Ascending aorta (tissue), 2 donors: ENCODE measurements at regions not wholly inside any gene's neighbourhood (a gene's known extent, or its start where the extent isn't known, plus 50 kb on each side); places are given as distances from the start of the nearest gene placed in this dataset.

Experiments
- DNase-seq, 2 donors: peaks; one replicate each; pipeline ENCODE4 v3.0.0-alpha.2; 2019; ENCODE audit warnings: low spot score in 2 of 2
- H3K27ac ChIP-seq, 2 donors: fragments of 200-600 bp; sonication (generic); one replicate each; pipeline ENCODE4 v1.5.1; 2016 to 2017; ENCODE audit warnings: mild to moderate bottlenecking in 1 of 2
- H3K27me3 ChIP-seq: fragments of 200-600 bp; sonication (generic); one replicate; pipeline ENCODE4 v1.5.1; 2017
- H3K36me3 ChIP-seq, 2 donors: fragments of 200-600 bp; sonication (generic); one replicate each; pipeline ENCODE4 v1.5.1; 2016
- H3K4me1 ChIP-seq, 2 donors: fragments of 200-600 bp; sonication (generic); one replicate each; pipeline ENCODE4 v1.5.1; 2016 to 2017; ENCODE audit warnings: mild to moderate bottlenecking in 1 of 2
- H3K4me3 ChIP-seq, 2 donors: fragments of 200-600 bp; sonication (generic); one replicate each; pipeline ENCODE4 v1.5.1; 2016 to 2017; ENCODE audit warnings: mild to moderate bottlenecking in 1 of 2
- H3K9me3 ChIP-seq, 2 donors: fragments of 200-600 bp; sonication (generic); one replicate each; pipeline ENCODE4 v1.5.1; 2016
- intact Hi-C: fragments of 100-400 bp; cut with DNase I; formaldehyde crosslinking; loops from one replicate; pipeline ENCODE4 v1.15.1; 2023
- TF ChIP-seq, protein P1 (sequence below), 3 experiments: fragments of 200-600 bp in 2 of 3; fragments of 450-650 bp in 1 of 3; sonication (generic) in 2 of 3; IDR thresholded peaks; one replicate each; pipeline ENCODE4 v1.5.1; 2016 to 2019; ENCODE audit warnings: antibody characterized with exemption in 3 of 3, mild to moderate bottlenecking in 1 of 3, moderate library complexity in 1 of 3

DNA sequence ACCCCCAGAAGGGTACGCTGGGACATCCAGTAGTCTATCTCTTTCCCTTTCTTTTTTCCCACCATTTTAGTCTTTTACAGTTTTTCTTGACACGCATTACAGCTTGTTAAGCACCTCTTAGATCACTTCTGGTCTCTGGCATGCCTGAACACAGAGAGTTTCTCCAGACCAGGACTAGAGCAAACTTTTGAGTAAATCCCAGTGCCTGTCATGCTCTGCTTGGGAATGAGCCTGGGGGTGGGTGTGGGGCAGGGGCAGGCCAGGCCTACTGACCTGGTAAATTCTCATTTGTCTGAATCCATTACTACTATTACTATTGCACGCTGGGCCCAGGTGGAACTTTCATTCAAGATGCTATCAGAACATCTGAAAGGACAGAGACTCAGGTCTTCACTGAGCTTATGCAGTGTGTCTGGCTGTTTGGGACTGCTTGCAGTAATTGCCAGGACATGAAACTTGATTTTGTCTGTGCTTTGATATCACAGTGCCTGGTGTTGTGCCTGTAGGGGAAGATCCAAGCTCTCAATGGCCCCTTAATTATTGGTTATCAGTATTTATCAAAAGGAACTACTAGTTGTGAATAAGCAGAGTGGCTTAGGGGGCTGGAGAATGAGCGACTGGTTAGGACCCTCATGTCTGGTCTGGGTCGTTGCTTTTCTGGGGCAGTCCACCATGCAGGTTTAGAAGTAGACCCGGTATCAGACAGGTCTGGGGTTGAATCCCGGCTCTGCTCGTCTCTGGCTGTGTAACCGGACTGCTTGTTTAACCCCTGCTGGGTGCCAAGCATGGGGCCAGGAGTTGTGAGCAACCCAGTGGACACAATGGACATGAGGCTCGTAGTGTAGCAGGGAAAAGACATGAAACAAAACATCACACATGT, 196.1 kb upstream of the TLE3 start:
- DNase-seq = no peak
- intact Hi-C loops = no loop called here
- H3K27me3 ChIP-seq = no peaks in the 10 kb centered on the region
- TF ChIP-seq, protein P1, sequence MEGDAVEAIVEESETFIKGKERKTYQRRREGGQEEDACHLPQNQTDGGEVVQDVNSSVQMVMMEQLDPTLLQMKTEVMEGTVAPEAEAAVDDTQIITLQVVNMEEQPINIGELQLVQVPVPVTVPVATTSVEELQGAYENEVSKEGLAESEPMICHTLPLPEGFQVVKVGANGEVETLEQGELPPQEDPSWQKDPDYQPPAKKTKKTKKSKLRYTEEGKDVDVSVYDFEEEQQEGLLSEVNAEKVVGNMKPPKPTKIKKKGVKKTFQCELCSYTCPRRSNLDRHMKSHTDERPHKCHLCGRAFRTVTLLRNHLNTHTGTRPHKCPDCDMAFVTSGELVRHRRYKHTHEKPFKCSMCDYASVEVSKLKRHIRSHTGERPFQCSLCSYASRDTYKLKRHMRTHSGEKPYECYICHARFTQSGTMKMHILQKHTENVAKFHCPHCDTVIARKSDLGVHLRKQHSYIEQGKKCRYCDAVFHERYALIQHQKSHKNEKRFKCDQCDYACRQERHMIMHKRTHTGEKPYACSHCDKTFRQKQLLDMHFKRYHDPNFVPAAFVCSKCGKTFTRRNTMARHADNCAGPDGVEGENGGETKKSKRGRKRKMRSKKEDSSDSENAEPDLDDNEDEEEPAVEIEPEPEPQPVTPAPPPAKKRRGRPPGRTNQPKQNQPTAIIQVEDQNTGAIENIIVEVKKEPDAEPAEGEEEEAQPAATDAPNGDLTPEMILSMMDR (IDR thresholded peaks at IDR 0.05) = no peak
- peaks cover 0 to 10% of the 10 kb centered on the region in 2 donors for H3K4me1 ChIP-seq
- H3K9me3 ChIP-seq = no peaks in the 10 kb centered on the region
- no peak overlapping the region for H3K4me3 ChIP-seq
- no peaks in the 10 kb centered on the region for H3K36me3 ChIP-seq
- H3K27ac ChIP-seq = no peak overlapping the region

DNA sequence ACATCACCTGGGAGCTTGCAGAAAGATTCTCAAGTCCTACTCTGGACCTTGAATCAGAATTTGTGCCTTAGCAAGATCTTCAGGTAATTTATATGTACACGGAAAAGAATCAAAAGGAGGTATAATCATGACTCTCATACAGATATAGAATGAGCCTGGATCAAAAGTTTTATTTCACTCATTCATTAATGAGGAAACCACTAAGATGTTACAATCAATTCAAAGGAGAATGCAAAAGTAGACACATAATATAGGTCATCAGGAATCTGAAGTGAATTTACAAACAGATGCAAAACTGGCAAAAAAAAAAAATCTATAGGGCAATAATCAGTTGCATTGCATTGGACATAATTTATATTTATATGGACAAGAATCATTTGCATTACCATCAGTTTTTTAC, 195.4 kb upstream of the TLE3 start:
- no peaks in the 10 kb centered on the region for H3K9me3 ChIP-seq
- no peak overlapping the region for H3K4me3 ChIP-seq
- intact Hi-C loops = no loop called here
- no peak for DNase-seq
- H3K36me3 ChIP-seq = no peaks in the 10 kb centered on the region
- H3K4me1 ChIP-seq = peaks cover 0 to 10% of the 10 kb centered on the region in 2 donors
- no peak overlapping the region for H3K27ac ChIP-seq
- H3K27me3 ChIP-seq = no peaks in the 10 kb centered on the region
- TF ChIP-seq, protein P1 (IDR thresholded peaks at IDR 0.05) = no peak

GRCh38 chr15:70292076-70292760, 194.5 kb upstream of the TLE3 start:
- intact Hi-C loops = no loop called here
- Histone ChIP-seq H3K27ac (no peak overlapping the region), H3K27me3 (no peaks in the 10 kb centered on the region), H3K36me3 (no peaks in the 10 kb centered on the region), H3K4me3 (no peak overlapping the region), H3K4me1 (peaks cover 0 to 10% of the 10 kb centered on the region in 2 donors), H3K9me3 (no peaks in the 10 kb centered on the region)
- TF ChIP-seq, protein P1 (IDR thresholded peaks at IDR 0.05) = no peak
- no peak for DNase-seq

GRCh38 chr15:70291305-70292075, 193.8 kb upstream of the TLE3 start:
- no peak for DNase-seq
- TF ChIP-seq, protein P1 (IDR thresholded peaks at IDR 0.05) = no peak
- Histone ChIP-seq H3K9me3 (no peaks in the 10 kb centered on the region), H3K27me3 (no peaks in the 10 kb centered on the region), H3K4me1 (peaks cover 0 to 10% of the 10 kb centered on the region in 2 donors), H3K4me3 (no peak overlapping the region), H3K36me3 (no peaks in the 10 kb centered on the region), H3K27ac (no peak overlapping the region)
- intact Hi-C loops = no loop called here

DNA sequence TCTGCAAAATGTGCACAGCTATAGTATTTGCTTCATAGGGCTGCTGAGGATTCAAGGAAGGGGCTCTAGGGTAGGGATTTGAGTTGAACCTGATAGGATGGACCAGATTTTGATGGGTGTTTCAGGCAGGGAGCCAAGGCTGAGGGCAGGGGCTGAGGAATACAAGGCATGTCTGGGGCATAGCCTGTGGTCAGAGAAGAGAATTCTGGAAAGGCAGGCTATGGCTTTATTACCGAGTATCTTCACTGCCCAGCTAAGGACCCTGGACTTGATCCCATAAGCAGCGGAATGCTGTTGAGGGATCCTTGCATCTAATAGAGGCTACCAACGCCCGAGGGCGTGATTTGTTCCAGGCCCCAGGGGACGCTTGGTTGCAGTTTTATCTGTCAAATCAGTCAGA, 193.0 kb upstream of the TLE3 start:
- Histone ChIP-seq H3K36me3 (no peaks in the 10 kb centered on the region), H3K4me3 (no peak overlapping the region), H3K27ac (no peak overlapping the region), H3K9me3 (no peaks in the 10 kb centered on the region), H3K27me3 (no peaks in the 10 kb centered on the region), H3K4me1 (peaks cover 0 to 10% of the 10 kb centered on the region in 2 donors)
- intact Hi-C loops = no loop called here
- DNase-seq = no peak
- TF ChIP-seq, protein P1 (IDR thresholded peaks at IDR 0.05) = no peak
